ENCODE measurements at regions not wholly inside any gene's neighbourhood (a gene's known extent, or its start where the extent isn't known, plus 50 kb on each side); places are given as distances from the start of the nearest gene placed in this dataset.

- in situ Hi-C loops (cut with MboI; ENCODE audit: low sequenced_read_pairs): no loop called here
- Histone ChIP-seq H3K9me3 (ENCODE audit: control insufficient read depth, insufficient read depth, low read length) (peaks cover 3% of the 10 kb centered on the region; the same call in 1 of the 2 replicates), H3K27ac (ENCODE audit: insufficient read depth, low read length) (no peak overlapping the region), H2BK15ac (ENCODE audit: low read depth, low read length) (no peak overlapping the region), H4K20me1 (ENCODE audit: insufficient read depth, low read length) (no peaks in the 10 kb centered on the region), H3K9me1 (ENCODE audit: insufficient read depth, low read length) (no peaks in the 10 kb centered on the region), H3K14ac (replicated peaks; ENCODE audit: low read depth, low read length) (no peak overlapping the region), H3K27me3 (ENCODE audit: control insufficient read depth, insufficient read depth, low read length) (no peaks in the 10 kb centered on the region), H3K4ac (ENCODE audit: low read depth, low read length) (no peak overlapping the region), H2BK5ac (ENCODE audit: low read depth, low read length, poor library complexity, severe bottlenecking) (no peak overlapping the region), H3K56ac (ENCODE audit: extremely low read depth, insufficient read depth, low read length) (no peak overlapping the region), H3K36me3 (ENCODE audit: control insufficient read depth, insufficient read depth, low read length) (no peaks in the 10 kb centered on the region), H2AK5ac (ENCODE audit: low read depth, low read length) (no peak overlapping the region), H4K8ac (ENCODE audit: low read depth in 2 of 2, low read length in 2 of 2) (no peak overlapping the region), H4K5ac (ENCODE audit: low read depth, low read length) (no peak overlapping the region), H3K4me2 (ENCODE audit: low read depth, low read length) (no peak overlapping the region), H3K9ac (ENCODE audit: low read depth, low read length) (no peak overlapping the region), H2BK120ac (ENCODE audit: low read depth, low read length) (no peak overlapping the region), H2AK9ac (replicated peaks; ENCODE audit: low read depth, low read length, poor library complexity) (no peak overlapping the region), H3K23ac (ENCODE audit: low read depth, low read length) (no peak overlapping the region), H3K79me1 (ENCODE audit: low read depth in 1 of 2, low read length in 2 of 2) (no peaks in the 10 kb centered on the region), H3K4me3 (ENCODE audit: insufficient read depth, low read depth, low read length) (no peak overlapping the region), H3K18ac (ENCODE audit: low read depth, low read length) (no peak overlapping the region), H4K91ac (ENCODE audit: insufficient read depth, low read depth, low read length) (no peak overlapping the region), H2BK20ac (ENCODE audit: low read depth, low read length) (no peak overlapping the region), H3K4me1 (ENCODE audit: control insufficient read depth, insufficient read depth, low read length) (no peaks in the 10 kb centered on the region), H2AFZ (replicated peaks; ENCODE audit: low read length, poor library complexity) (no peak overlapping the region)
- DNase-seq: no peak
- POLR2A ChIA-PET (ENCODE audit: unreplicated experiment): no interaction called here
- BruUV-seq (replicated peaks): no TSS peak
- TF ChIP-seq CHD1 (IDR thresholded peaks at IDR 0.05; ENCODE audit: low read depth, low read length) (no peak), POLR2A (IDR thresholded peaks at IDR 0.05; ENCODE audit: low read depth, low read length) (no peak), MAFK (IDR thresholded peaks at IDR 0.05; ENCODE audit: low read depth, low read length) (no peak), BHLHE40 (IDR thresholded peaks at IDR 0.05; ENCODE audit: low read depth, low read length) (no peak), MXI1 (IDR thresholded peaks at IDR 0.05; ENCODE audit: borderline replicate concordance, low read depth, low read length) (no peak), NFE2L2 (IDR thresholded peaks at IDR 0.05; ENCODE audit: low read depth, low read length) (no peak), FOS (IDR thresholded peaks at IDR 0.05; ENCODE audit: low read depth, low read length) (no peak), RCOR1 (IDR thresholded peaks at IDR 0.05; ENCODE audit: insufficient replicate concordance, low read length) (no peak), CTCF (conservative IDR thresholded peaks at IDR 0.05; ENCODE audit: low read depth, low read length) (no peak), RFX5 (IDR thresholded peaks at IDR 0.05; ENCODE audit: low read depth, low read length) (no peak), SMC3 (IDR thresholded peaks at IDR 0.05; ENCODE audit: low read depth, low read length) (no peak), RAD21 (IDR thresholded peaks at IDR 0.05; ENCODE audit: low read length) (no peak), ELK1 (IDR thresholded peaks at IDR 0.05; ENCODE audit: borderline replicate concordance, low read depth, low read length) (no peak), CEBPB (IDR thresholded peaks at IDR 0.05; ENCODE audit: low read depth, low read length) (no peak), USF2 (IDR thresholded peaks at IDR 0.05; ENCODE audit: low read depth, low read length) (no peak), MAZ (IDR thresholded peaks at IDR 0.05; ENCODE audit: borderline replicate concordance, low read depth, low read length) (no peak)
- intact Hi-C loops (cut with micrococcal nuclease): no loop called here
- WGBS, 2 experiments (ENCODE audit: extremely low coverage in 2 of 2, insufficient read length in 1 of 2): no CpG with 5 or more reads among the region's 2 CpGs
- CTCF ChIA-PET: no interaction called here
- dilution Hi-C loops (cut with HindIII; ENCODE audit: low sequenced_read_pairs, unreplicated experiment): no loop called here
- ATAC-seq (ENCODE audit: low read depth): no peak
Observed at GRCh38 chr16:52234626-52235025, 312.3 kb downstream of the TOX3 start.

Measured in IMR-90 (cell line).